Brain microvascular endothelial cell (primary cell): ENCODE measurements at regions not wholly inside any gene's neighbourhood (a gene's known extent, or its start where the extent isn't known, plus 50 kb on each side); places are given as distances from the start of the nearest gene placed in this dataset.

Experiments used
- DNase-seq: peaks from one replicate; pipeline ENCODE4 v3.0.0-alpha.2; 2020
- H3K27ac ChIP-seq: fragments of 250-450 bp; sonication (Bioruptor Pico); 2 replicates; pipeline ENCODE4 v1.5.1; 2020; ENCODE audit warnings: mild to moderate bottlenecking, moderate library complexity
- H3K27me3 ChIP-seq: fragments of 250-450 bp; sonication (Bioruptor Pico); replicated peaks from 2 replicates; pipeline ENCODE4 v1.5.1; 2020; ENCODE audit warnings: mild to moderate bottlenecking
- H3K36me3 ChIP-seq: fragments of 250-450 bp; sonication (Bioruptor Pico); replicated peaks from 2 replicates; pipeline ENCODE4 v1.5.1; 2020; ENCODE audit warnings: mild to moderate bottlenecking
- H3K4me3 ChIP-seq: 2 replicates; pipeline ENCODE4 v1.5.1; 2011; ENCODE audit warnings: low read depth, mild to moderate bottlenecking, control low read depth, low read length, moderate library complexity
- in situ Hi-C: cut with HindIII; loops from 2 replicates; pipeline ENCODE4 v1.10.0; 2017; ENCODE audit warnings: low sequenced_read_pairs, low pct_ligation_motif_present
- TF ChIP-seq, protein P1 (sequence below): IDR thresholded peaks from 2 replicates; pipeline ENCODE4 v1.5.1; 2011; ENCODE audit warnings: low read depth, mild to moderate bottlenecking, moderate library complexity, low read length, control low read depth, inconsistent platforms; ENCODE audit errors: missing control alignments

DNA sequence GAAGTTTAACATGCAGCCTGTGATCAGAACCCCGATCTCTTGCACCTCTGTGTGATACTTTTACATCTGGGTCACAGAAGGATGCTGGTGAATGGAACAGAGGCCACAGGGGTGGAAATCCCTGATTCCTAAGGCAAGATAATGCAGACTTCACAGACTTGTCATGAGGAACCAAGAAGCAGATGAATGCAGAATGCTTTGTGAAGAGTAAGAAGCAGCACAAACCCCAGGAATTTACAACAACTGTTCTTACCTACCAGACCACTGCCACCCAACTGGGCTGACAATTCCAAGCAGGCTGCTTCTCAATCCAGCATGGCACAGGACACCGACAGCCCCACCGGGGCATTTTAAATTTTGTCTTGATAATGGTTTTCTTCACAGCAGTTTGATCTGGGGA lies 113.2 kb upstream of the CD93 start:
- H3K36me3 ChIP-seq = no peaks in the 10 kb centered on the region
- in situ Hi-C loops = no loop called here
- DNase-seq = no peak
- H3K27ac ChIP-seq = no peak overlapping the region
- TF ChIP-seq, protein P1, sequence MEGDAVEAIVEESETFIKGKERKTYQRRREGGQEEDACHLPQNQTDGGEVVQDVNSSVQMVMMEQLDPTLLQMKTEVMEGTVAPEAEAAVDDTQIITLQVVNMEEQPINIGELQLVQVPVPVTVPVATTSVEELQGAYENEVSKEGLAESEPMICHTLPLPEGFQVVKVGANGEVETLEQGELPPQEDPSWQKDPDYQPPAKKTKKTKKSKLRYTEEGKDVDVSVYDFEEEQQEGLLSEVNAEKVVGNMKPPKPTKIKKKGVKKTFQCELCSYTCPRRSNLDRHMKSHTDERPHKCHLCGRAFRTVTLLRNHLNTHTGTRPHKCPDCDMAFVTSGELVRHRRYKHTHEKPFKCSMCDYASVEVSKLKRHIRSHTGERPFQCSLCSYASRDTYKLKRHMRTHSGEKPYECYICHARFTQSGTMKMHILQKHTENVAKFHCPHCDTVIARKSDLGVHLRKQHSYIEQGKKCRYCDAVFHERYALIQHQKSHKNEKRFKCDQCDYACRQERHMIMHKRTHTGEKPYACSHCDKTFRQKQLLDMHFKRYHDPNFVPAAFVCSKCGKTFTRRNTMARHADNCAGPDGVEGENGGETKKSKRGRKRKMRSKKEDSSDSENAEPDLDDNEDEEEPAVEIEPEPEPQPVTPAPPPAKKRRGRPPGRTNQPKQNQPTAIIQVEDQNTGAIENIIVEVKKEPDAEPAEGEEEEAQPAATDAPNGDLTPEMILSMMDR = no peak
- H3K27me3 ChIP-seq = no peaks in the 10 kb centered on the region
- no peak overlapping the region for H3K4me3 ChIP-seq

DNA sequence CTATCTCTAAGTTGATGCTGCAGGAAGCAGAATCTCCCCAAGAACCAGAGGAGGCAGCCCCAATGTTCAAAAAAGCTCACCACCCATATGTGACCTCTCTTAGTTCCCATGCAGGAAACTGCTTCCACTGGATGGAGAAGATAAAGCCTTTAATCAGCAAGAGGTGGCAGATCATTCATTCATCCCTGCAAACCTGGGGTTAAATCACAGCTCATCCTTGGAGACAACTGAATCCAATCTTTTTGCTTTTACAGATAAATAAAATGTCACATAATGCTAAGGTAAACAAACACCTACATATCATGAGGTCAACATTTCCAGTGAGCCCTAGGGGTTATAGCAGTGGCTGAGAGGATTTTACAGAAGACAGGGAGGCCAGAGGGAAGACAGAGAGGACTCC lies 112.7 kb upstream of the CD93 start:
- Histone ChIP-seq H3K27me3 (no peaks in the 10 kb centered on the region), H3K27ac (no peak overlapping the region), H3K36me3 (no peaks in the 10 kb centered on the region), H3K4me3 (no peak overlapping the region)
- in situ Hi-C loops = no loop called here
- DNase-seq = no peak
- TF ChIP-seq, protein P1 = no peak

DNA sequence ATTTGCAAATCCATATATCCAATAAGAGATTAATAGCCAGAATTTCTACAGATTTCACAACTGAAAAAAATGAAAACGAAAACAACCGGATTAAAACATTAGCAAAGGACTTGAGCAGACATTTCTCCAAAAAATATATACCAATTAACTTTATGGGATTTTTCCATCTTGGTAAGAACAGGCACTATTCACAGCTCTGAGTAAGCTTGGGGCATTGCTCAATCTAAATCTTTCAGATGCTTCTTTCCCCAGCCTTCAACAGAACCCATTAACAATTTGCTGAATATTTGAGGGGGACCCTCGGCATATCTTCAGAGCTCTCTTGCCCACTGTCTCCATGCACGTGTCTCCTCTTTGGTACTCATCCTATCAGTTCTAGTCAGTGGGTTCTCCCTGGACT lies 111.7 kb upstream of the CD93 start:
- Histone ChIP-seq H3K27me3 (no peaks in the 10 kb centered on the region), H3K4me3 (no peak overlapping the region), H3K27ac (no peak overlapping the region), H3K36me3 (no peaks in the 10 kb centered on the region)
- TF ChIP-seq, protein P1 = no peak
- in situ Hi-C loops = no loop called here
- DNase-seq = no peak

DNA sequence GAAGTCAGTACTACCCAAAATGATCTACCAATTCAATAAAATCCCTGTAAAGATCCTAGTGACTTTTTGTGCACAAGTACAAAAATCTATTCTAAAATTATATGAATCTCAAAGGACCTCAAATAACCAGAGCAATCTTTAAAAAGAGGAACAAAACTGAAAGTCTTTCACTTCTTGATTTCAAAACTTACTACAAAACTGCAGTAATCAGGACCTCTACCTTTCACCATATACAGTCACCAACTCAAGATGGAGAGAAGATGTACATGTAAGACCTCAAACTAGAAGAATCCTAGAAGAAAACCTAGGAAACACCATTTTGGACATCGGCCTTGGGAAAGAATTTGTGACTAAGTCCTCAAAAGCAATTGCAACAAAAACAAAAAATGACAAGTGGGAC lies 109.5 kb upstream of the CD93 start:
- Histone ChIP-seq H3K4me3 (no peak overlapping the region), H3K27me3 (no peaks in the 10 kb centered on the region), H3K27ac (no peak overlapping the region), H3K36me3 (no peaks in the 10 kb centered on the region)
- in situ Hi-C loops = no loop called here
- DNase-seq = no peak
- TF ChIP-seq, protein P1 = no peak

DNA sequence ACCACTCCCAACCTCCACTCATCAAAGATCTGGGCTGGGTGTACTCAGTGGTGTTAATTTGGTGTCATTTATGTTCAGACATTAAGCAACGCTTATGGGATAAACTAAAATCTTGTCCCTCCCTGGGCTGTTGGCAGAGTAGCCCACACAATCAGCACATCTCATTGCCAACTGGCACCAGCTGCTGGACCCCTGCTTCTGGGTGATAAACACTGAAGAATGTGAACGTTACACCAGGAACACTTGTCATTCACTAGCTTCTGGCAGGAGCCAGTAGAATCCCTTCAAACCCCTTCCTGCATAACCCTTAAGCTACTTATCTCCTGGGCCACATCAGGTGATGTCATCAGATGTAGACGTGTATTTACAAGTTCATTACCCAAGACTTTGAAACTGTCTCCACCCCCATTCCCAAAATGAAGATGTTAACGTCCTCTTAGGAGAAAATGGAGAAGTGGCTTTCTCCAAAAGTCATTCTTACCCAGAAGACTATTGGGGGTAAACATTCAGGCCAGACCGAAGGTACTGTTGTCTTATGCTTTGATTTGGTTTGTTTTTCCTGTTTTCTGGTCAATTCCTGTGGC lies 107.8 kb upstream of the CD93 start:
- TF ChIP-seq, protein P1 = no peak
- in situ Hi-C loops = no loop called here
- H3K27ac ChIP-seq = no peak overlapping the region

DNA sequence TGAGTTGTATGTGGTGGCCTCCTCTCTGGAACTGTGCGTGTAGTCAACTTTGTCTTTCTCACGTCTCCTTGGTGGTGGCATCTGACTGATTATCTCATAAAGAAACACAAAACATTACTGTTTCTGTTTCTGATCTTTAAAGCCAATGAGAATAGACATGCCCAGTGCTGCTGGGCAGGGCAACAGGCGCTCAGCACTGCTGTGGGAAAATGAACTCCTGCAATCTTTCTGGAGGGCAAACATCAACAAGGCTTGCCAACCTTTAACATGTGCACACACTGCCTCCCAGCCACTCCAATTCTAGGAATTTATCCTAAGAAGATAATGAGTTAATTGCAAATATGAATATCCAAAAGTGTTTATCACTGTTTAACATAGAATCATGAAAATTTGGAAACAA lies 106.3 kb upstream of the CD93 start:
- TF ChIP-seq, protein P1 = no peak
- no peak for DNase-seq
- Histone ChIP-seq H3K27me3 (no peaks in the 10 kb centered on the region), H3K36me3 (no peaks in the 10 kb centered on the region), H3K27ac (no peak overlapping the region), H3K4me3 (no peak overlapping the region)
- in situ Hi-C loops = no loop called here

More for the DNA sequence above, 107.8 kb upstream of the CD93 start:
- Histone ChIP-seq H3K4me3 (no peak overlapping the region), H3K27me3 (no peaks in the 10 kb centered on the region), H3K36me3 (no peaks in the 10 kb centered on the region)
- no peak for DNase-seq
